Activated B cell treated with CpG ODN at 0.5 μM for 24 hours (primary cell): ENCODE measurements at regions not wholly inside any gene's neighbourhood (a gene's known extent, or its start where the extent isn't known, plus 50 kb on each side); places are given as distances from the start of the nearest gene placed in this dataset.

Source experiments
- ATAC-seq: fragments of 200-7000 bp; cut with Tn5 transposase; one replicate; pipeline ENCODE4 v1.10.0; 2021; ENCODE audit warnings: low read depth, mild to moderate bottlenecking, moderate library complexity
- CTCF ChIA-PET: fragments of 350-600 bp; sonication (Branson Sonifier 250); formaldehyde crosslinking; loops from one replicate; lab custom pipeline; 2021; ENCODE audit warnings: antibody characterized with exemption; lab: Charles Lee
- POLR2A ChIA-PET: fragments of 350-600 bp; sonication (Branson Sonifier 250); formaldehyde crosslinking; loops from one replicate; lab custom pipeline; 2021; ENCODE audit warnings: antibody characterized with exemption; lab: Charles Lee
- DNase-seq: peaks from one replicate; pipeline ENCODE4 v3.0.0; 2022
- H3K27ac Mint-ChIP-seq: one replicate; pipeline ENCODE4 v1.8.0; 2020; ENCODE audit warnings: mixed read lengths
- H3K27me3 Mint-ChIP-seq: one replicate; pipeline ENCODE4 v1.8.0; 2021; ENCODE audit warnings: mixed read lengths
- H3K36me3 Mint-ChIP-seq: one replicate; pipeline ENCODE4 v1.8.0; 2021; ENCODE audit warnings: low read depth, mixed read lengths
- H3K4me1 Mint-ChIP-seq: one replicate; pipeline ENCODE4 v1.8.0; 2021; ENCODE audit warnings: mixed read lengths
- H3K4me3 Mint-ChIP-seq: one replicate; pipeline ENCODE4 v1.8.0; 2020; ENCODE audit warnings: mild to moderate bottlenecking, mixed read lengths
- H3K9me3 Mint-ChIP-seq: one replicate; pipeline ENCODE4 v1.8.0; 2020; ENCODE audit warnings: mixed read lengths
- intact Hi-C: fragments of 100-400 bp; cut with micrococcal nuclease; formaldehyde crosslinking; loops from one replicate; pipeline ENCODE4 v1.15.1; 2024
- TF ChIP-seq, protein P1 (sequence below): fragments of 200-600 bp; IDR thresholded peaks from one replicate; pipeline ENCODE4 v1.8.0; 2022; ENCODE audit warnings: antibody characterized with exemption, mild to moderate bottlenecking

DNA sequence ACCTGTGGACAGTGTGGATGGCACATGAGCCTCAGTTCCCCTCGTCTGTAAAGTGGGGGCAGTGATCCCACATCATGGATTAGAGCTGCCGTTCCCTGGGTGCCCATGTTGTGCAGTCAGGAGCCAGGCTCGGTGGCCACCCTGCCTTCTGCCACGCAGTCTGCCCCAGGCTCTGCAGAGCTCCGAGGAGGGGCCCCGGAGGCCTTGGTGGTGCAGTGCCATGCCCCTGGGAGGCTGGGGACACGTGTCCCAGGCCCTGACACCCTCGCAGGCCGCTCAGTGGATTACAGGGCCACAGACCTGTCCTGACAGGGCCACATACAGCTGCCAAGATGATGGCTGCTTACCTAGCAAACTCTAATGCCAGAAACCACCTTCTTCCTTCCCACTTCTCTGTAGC is 59.7 kb upstream of the ZNF469 start:
- DNase-seq (no peak), ATAC-seq (no peak)
- H3K4me3 Mint-ChIP-seq: no peak overlapping the region
- no peaks in the 10 kb centered on the region for H3K36me3 Mint-ChIP-seq
- H3K27ac Mint-ChIP-seq: no peak overlapping the region
- TF ChIP-seq, protein P1, sequence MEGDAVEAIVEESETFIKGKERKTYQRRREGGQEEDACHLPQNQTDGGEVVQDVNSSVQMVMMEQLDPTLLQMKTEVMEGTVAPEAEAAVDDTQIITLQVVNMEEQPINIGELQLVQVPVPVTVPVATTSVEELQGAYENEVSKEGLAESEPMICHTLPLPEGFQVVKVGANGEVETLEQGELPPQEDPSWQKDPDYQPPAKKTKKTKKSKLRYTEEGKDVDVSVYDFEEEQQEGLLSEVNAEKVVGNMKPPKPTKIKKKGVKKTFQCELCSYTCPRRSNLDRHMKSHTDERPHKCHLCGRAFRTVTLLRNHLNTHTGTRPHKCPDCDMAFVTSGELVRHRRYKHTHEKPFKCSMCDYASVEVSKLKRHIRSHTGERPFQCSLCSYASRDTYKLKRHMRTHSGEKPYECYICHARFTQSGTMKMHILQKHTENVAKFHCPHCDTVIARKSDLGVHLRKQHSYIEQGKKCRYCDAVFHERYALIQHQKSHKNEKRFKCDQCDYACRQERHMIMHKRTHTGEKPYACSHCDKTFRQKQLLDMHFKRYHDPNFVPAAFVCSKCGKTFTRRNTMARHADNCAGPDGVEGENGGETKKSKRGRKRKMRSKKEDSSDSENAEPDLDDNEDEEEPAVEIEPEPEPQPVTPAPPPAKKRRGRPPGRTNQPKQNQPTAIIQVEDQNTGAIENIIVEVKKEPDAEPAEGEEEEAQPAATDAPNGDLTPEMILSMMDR: no peak
- no peaks in the 10 kb centered on the region for H3K27me3 Mint-ChIP-seq
- intact Hi-C loops: no loop called here
- CTCF ChIA-PET: no interaction called here
- H3K4me1 Mint-ChIP-seq: no peaks in the 10 kb centered on the region
- no peaks in the 10 kb centered on the region for H3K9me3 Mint-ChIP-seq
- POLR2A ChIA-PET: no interaction called here

DNA sequence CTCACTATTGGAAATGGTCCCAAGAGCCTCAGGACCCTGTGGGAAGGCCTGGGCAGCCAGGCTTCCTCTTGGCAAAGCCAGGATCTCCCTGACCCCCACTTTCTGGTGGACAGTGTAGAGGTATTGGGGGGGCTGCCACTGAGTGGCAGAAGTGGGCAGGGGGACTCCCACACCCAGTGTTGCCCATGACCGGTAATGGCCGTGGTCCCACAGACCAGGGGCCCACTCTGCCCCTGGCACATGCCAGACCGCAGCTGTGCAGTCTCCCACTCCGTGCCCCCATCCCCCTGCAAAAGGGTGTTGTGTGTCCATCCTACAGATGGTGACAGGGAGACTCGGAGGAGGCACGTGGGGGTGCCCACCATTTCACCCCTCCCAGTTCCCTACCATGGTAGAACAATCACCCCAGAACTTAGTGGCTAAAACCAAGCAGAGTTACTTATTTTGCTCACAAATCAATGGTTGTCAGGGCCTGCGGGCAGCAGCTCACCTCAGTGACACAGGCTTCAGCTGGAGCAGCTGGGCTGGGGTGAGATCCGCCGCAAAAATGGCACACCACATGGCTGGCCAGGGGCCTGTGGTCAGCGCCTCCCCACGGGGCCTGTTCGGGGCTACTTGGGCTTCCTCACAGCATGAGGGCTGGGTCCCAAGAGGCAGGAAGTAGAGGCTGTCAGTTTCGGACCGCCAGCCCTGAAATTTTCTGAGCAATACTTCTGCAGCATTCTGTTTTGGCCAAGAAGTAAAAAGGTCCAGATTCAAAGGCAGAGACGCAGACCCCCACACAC is 59.0 kb upstream of the ZNF469 start:
- ChIA-PET CTCF (no interaction called here), POLR2A (no interaction called here)
- no peaks in the 10 kb centered on the region for H3K27me3 Mint-ChIP-seq
- H3K36me3 Mint-ChIP-seq: no peaks in the 10 kb centered on the region
- intact Hi-C loops: no loop called here
- DNase-seq (no peak), ATAC-seq (no peak)
- no peak overlapping the region for H3K27ac Mint-ChIP-seq
- no peaks in the 10 kb centered on the region for H3K4me1 Mint-ChIP-seq
- TF ChIP-seq, protein P1: no peak
- H3K9me3 Mint-ChIP-seq: no peaks in the 10 kb centered on the region
- no peak overlapping the region for H3K4me3 Mint-ChIP-seq

DNA sequence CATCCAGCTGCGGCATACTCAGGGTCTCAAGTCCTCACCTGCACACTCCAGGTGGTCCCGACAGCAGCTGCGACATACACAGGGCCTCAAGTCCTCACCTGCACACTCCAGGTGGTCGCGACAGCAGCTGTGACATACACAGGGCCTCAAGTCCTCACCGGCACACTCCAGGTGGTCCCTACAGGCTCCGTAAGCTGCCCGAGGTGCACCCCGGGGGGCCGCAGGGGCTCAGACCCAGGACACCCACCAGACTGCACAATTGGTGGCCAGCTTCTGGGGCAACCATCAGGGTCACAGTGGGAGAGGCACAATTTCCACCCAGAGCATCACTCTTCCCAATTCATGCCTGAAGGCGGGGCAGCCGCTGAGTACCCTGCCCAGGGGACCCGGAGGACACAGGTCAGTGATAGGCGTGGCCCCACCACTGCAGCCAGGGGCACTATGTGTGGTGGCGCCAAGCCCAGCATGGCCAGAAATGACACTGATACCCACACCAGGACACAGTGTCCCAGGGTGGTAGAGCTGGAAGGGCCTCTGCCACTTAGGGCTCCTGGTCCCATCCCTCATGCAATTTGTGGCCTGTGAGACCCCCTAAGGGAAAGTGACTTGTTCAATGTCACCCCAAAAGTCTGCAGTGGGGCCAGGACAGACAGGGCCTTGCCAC is 57.5 kb upstream of the ZNF469 start:
- Mint-ChIP-seq H3K4me3 (no peak overlapping the region), H3K27ac (no peak overlapping the region), H3K36me3 (no peaks in the 10 kb centered on the region), H3K27me3 (no peaks in the 10 kb centered on the region), H3K9me3 (no peaks in the 10 kb centered on the region), H3K4me1 (no peaks in the 10 kb centered on the region)
- DNase-seq (no peak), ATAC-seq (no peak)
- TF ChIP-seq, protein P1: no peak
- intact Hi-C loops: no loop called here
- ChIA-PET POLR2A (no interaction called here), CTCF (no interaction called here)

DNA sequence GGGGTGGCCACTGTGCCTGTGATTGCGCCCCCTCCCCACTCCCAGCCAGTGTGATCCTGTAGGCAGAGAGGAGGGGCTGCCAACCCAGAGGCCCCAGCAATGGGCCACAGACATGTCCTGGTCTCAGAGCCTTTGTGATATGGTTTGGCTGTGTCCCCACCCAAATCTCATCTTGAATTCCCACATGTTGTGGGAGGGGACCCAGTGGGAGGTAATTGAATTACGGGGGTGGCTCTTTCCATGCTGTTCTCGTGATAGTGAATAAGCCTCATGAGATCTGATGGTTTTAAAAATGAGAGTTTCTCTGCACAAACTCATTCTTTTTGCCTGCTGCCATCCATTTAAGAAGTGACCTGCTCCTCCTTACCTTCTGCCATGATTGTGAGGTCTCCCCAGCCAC is 56.8 kb upstream of the ZNF469 start:
- Mint-ChIP-seq H3K27me3 (no peaks in the 10 kb centered on the region), H3K4me1 (no peaks in the 10 kb centered on the region), H3K27ac (no peak overlapping the region), H3K9me3 (no peaks in the 10 kb centered on the region), H3K4me3 (no peak overlapping the region), H3K36me3 (no peaks in the 10 kb centered on the region)
- DNase-seq (no peak), ATAC-seq (no peak)
- intact Hi-C loops: no loop called here
- POLR2A ChIA-PET: no interaction called here
- CTCF ChIA-PET: no interaction called here
- TF ChIP-seq, protein P1: no peak

DNA sequence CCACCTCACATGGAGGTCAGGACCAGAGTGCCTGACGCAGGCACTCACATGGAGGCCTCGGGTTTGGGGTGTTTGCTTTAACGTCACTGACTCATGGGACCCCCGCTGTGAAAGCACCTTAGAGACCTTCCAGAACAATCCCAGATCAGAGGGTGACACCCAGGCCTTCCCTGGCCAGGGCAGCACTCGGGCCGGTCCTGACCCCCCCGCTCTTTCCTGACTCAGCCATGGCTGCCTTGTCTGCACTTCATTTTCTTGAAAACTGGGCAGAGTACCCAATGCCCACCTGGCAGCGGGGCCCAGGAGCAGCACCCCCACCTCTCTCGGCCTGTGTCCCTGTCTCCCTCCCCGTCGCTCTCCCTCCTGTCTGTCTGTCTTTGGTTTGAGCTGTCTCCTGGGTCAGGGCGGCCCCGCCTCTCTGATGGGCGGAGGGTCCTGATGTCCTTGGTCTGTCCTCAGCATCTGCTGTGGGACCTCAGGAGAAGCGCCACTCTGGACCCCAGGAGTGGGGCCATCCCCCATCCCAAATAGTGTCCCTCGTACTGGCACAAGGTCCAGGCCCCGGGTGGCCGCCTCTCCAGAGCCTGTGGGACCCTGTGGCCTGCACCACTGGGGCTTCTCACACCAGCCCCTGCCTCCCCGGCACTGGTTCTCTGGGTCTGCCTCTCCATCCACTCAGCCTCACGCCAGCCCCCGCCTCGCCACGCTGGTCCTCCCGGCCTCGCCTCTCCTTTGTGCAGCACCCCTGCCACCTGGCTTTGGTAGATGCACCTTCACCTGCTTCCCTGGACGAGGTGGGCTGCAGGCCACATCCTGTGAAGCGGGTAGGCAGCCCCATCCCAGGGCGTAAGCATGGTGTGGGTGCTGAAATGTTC is 55.9 kb upstream of the ZNF469 start:
- ChIA-PET CTCF (no interaction called here), POLR2A (no interaction called here)
- ATAC-seq (no peak), DNase-seq (no peak)
- Mint-ChIP-seq H3K27me3 (no peaks in the 10 kb centered on the region), H3K4me3 (no peak overlapping the region), H3K9me3 (no peaks in the 10 kb centered on the region), H3K4me1 (no peaks in the 10 kb centered on the region), H3K27ac (no peak overlapping the region), H3K36me3 (no peaks in the 10 kb centered on the region)
- intact Hi-C loops: no loop called here
- TF ChIP-seq, protein P1: no peak
